Activated effector memory CD4-positive, alpha-beta T cell treated with Interleukin-2 at 50 U/mL for 16 hours (primary cell): ENCODE measurements at regions not wholly inside any gene's neighbourhood (a gene's known extent, or its start where the extent isn't known, plus 50 kb on each side); places are given as distances from the start of the nearest gene placed in this dataset.
"Not testable (repeated sequence)": the region's sequence is repeated elsewhere in the genome, so short reads cannot be mapped to it uniquely, and the experiment has no call there.

Experiments
- DNase-seq: peaks from one replicate; pipeline ENCODE4 v3.0.0-alpha.2; 2020

- no peak for DNase-seq
Observed at GRCh38 chr13:110811008-110811720, 97.7 kb downstream of the ING1 start.

- no peak for DNase-seq
Observed at GRCh38 chr13:110811771-110812120, 98.2 kb downstream of the ING1 start.

- DNase-seq: no peak
Observed at GRCh38 chr13:110812121-110812868, 98.8 kb downstream of the ING1 start.

GRCh38 chr13:110812869-110813645 lies 99.6 kb downstream of the ING1 start:
- DNase-seq: no peak

GRCh38 chr13:110813646-110814624 lies 100.4 kb downstream of the ING1 start:
- no peak for DNase-seq

GRCh38 chr13:110815471-110816204 lies 99.2 kb downstream of the ANKRD10 start:
- no peak for DNase-seq

- no peak for DNase-seq
Observed at GRCh38 chr13:110816500-110816899, 98.4 kb downstream of the ANKRD10 start.

- DNase-seq: no peak
Observed at GRCh38 chr13:110817143-110817542, 97.7 kb downstream of the ANKRD10 start.

GRCh38 chr13:110818747-110819146 lies 96.1 kb downstream of the ANKRD10 start:
- DNase-seq: no peak

- DNase-seq: peak; percentile 62
Observed at GRCh38 chr13:110819203-110820014, 95.5 kb downstream of the ANKRD10 start.

GRCh38 chr13:110820322-110820721 lies 94.5 kb downstream of the ANKRD10 start:
- no peak for DNase-seq

GRCh38 chr13:110821837-110822668 lies 92.8 kb downstream of the ANKRD10 start:
- not testable (repeated sequence) for DNase-seq

- no peak for DNase-seq
Observed at GRCh38 chr13:110822669-110822945, 92.3 kb downstream of the ANKRD10 start.

GRCh38 chr13:110824702-110825300 lies 90.1 kb downstream of the ANKRD10 start:
- no peak for DNase-seq

- no peak for DNase-seq
Observed at GRCh38 chr13:110825516-110825915, 89.4 kb downstream of the ANKRD10 start.

- no peak for DNase-seq
Observed at GRCh38 chr13:110826101-110826500, 88.8 kb downstream of the ANKRD10 start.

- DNase-seq: no peak
Observed at GRCh38 chr13:110826861-110827672, 87.8 kb downstream of the ANKRD10 start.
